UCSD-AML1 (cell line): ENCODE measurements at regions not wholly inside any gene's neighbourhood (a gene's known extent, or its start where the extent isn't known, plus 50 kb on each side); places are given as distances from the start of the nearest gene placed in this dataset.
"Not testable (repeated sequence)": the region's sequence is repeated elsewhere in the genome, so short reads cannot be mapped to it uniquely, and the experiment has no call there.

Source experiments
- DNase-seq: peaks from one replicate; lab custom pipeline; 2025; ENCODE audit not compliant: unreplicated experiment; lab: John Stamatoyannopoulos, UW

- DNase-seq: no peak
These were observed 996.7 kb upstream of the CELF2 start for GRCh38 chr10:10020945-10021344.

- DNase-seq: no peak
These were observed 984.7 kb upstream of the CELF2 start for GRCh38 chr10:10032991-10033390.

- no peak for DNase-seq
These were observed 979.3 kb upstream of the CELF2 start for GRCh38 chr10:10038348-10038747.

- DNase-seq: no peak
These were observed 978.1 kb upstream of the CELF2 start for GRCh38 chr10:10039595-10039994.

- DNase-seq: no peak
These were observed 974.6 kb upstream of the CELF2 start for GRCh38 chr10:10043083-10043482.

- no peak for DNase-seq
These were observed 972.5 kb upstream of the CELF2 start for GRCh38 chr10:10044922-10045764.

GRCh38 chr10:10045765-10046028 is 972.0 kb upstream of the CELF2 start:
- no peak for DNase-seq

GRCh38 chr10:10047426-10047825 is 970.2 kb upstream of the CELF2 start:
- no peak for DNase-seq

GRCh38 chr10:10053051-10053450 is 964.6 kb upstream of the CELF2 start:
- no peak for DNase-seq

- no peak for DNase-seq
These were observed 963.2 kb upstream of the CELF2 start for GRCh38 chr10:10054466-10054865.

GRCh38 chr10:10055656-10056442 is 961.8 kb upstream of the CELF2 start:
- no peak for DNase-seq

GRCh38 chr10:10056961-10057360 is 960.7 kb upstream of the CELF2 start:
- DNase-seq: no peak

GRCh38 chr10:10067644-10068043 is 950.0 kb upstream of the CELF2 start:
- no peak for DNase-seq

- DNase-seq: not testable (repeated sequence)
These were observed 942.8 kb upstream of the CELF2 start for GRCh38 chr10:10074847-10075246.

GRCh38 chr10:10078446-10078845 is 939.2 kb upstream of the CELF2 start:
- no peak for DNase-seq

GRCh38 chr10:10092581-10092980 is 925.1 kb upstream of the CELF2 start:
- no peak for DNase-seq

GRCh38 chr10:10093021-10093420 is 924.7 kb upstream of the CELF2 start:
- DNase-seq: no peak

- DNase-seq: no peak
These were observed 923.0 kb upstream of the CELF2 start for GRCh38 chr10:10094691-10095090.

- DNase-seq: no peak
These were observed 921.4 kb upstream of the CELF2 start for GRCh38 chr10:10096296-10096695.

- DNase-seq: no peak
These were observed 920.8 kb upstream of the CELF2 start for GRCh38 chr10:10096898-10097297.

- no peak for DNase-seq
These were observed 916.6 kb upstream of the CELF2 start for GRCh38 chr10:10101106-10101505.

- DNase-seq: no peak
These were observed 906.7 kb upstream of the CELF2 start for GRCh38 chr10:10110844-10111490.
